ENCODE measurements at regions not wholly inside any gene's neighbourhood (a gene's known extent, or its start where the extent isn't known, plus 50 kb on each side); places are given as distances from the start of the nearest gene placed in this dataset.

DNA sequence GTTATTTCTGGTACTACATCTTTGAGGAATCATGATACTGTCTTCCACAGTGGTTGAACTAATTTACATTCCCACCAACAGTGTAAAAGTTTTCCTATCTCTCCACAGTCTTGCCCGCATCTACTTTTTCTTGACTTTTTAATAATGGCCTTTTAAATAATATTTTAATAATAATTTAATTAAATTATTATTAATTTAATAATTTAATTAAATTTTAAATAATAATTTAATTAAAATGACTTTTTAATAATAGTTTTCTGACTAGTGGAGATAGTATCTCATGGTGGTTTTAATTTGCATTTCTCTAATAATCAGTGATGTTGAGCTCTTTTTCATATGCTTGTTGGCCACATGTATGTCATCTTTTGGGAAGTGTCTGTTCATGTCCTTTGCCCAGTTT lies 1395.0 kb upstream of the ADGRL3 start:
- ChIA-PET POLR2A (no interaction called here), CTCF (no interaction called here)
- no peak overlapping the region for H3K4me3 ChIP-seq (ENCODE audit: low read depth, low read length)
- TF ChIP-seq CTCF (IDR thresholded peaks at IDR 0.05; ENCODE audit: insufficient read depth, low read length, missing control alignments) = no peak
- no peak for DNase-seq (ENCODE audit: low read depth, low spot score)

DNA sequence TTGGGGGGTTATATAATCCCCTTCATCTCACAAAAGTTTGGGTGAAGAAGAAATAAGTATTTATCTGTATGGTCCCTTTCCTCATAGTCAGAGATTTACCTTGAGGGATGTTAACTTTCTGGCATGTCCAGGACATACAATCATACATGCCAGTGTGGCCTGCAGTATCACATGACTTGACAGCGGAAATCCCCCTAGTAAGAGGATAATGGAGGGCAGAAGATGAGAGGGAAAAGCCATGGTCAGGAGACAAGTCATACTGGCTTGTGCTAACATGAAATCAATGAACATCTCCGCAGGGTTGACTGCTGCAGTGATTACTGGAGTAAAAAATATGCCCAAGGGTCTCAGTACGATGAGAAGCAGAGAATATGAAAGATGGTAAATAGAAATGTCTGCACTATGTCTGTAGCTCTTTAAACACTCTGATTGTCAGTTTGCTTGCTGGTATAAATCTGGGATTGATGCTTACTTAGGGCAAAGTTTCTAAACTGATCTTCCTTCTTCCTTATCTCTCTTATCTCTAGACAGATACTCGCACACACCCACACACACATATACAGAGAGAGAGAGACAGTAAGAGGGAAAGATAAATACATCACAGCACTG lies 1385.6 kb upstream of the ADGRL3 start:
- TF ChIP-seq CTCF (IDR thresholded peaks at IDR 0.05; ENCODE audit: insufficient read depth, low read length, missing control alignments) = no peak
- DNase-seq (ENCODE audit: low read depth, low spot score) = no peak
- ChIA-PET POLR2A (no interaction called here), CTCF (no interaction called here)
- no peak overlapping the region for H3K4me3 ChIP-seq (ENCODE audit: low read depth, low read length)

DNA sequence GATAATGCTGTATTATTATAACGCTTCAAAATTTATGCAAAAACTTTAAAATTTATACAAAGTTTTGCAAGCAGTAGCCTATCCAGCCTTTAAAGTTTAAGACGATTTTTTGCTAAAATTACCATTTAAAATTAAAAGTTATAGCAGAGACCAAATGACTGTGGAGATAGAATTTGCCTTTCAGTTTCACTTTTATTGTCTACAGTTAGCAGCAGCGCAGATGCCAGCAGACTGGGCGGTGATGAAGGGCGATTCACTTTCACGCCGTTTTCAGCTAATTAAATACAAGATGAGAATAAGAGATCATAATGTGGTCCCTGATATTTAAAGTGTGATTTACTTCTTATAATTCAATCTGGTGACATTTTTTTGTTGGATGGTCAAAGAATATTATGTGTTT lies 1381.5 kb upstream of the ADGRL3 start:
- CTCF ChIA-PET = no interaction called here
- H3K4me3 ChIP-seq (ENCODE audit: low read depth, low read length) = no peak overlapping the region

GRCh38 chr4:59823311-59823710 lies 1376.8 kb upstream of the ADGRL3 start:
- TF ChIP-seq CTCF (IDR thresholded peaks at IDR 0.05; ENCODE audit: insufficient read depth, low read length, missing control alignments) = no peak
- CTCF ChIA-PET = no interaction called here
- POLR2A ChIA-PET = no interaction called here
- no peak overlapping the region for H3K4me3 ChIP-seq (ENCODE audit: low read depth, low read length)
- DNase-seq (ENCODE audit: low read depth, low spot score) = no peak

More for the DNA sequence above, 1381.5 kb upstream of the ADGRL3 start:
- POLR2A ChIA-PET = no interaction called here
- TF ChIP-seq CTCF (IDR thresholded peaks at IDR 0.05; ENCODE audit: insufficient read depth, low read length, missing control alignments) = no peak
- no peak for DNase-seq (ENCODE audit: low read depth, low spot score)

DNA sequence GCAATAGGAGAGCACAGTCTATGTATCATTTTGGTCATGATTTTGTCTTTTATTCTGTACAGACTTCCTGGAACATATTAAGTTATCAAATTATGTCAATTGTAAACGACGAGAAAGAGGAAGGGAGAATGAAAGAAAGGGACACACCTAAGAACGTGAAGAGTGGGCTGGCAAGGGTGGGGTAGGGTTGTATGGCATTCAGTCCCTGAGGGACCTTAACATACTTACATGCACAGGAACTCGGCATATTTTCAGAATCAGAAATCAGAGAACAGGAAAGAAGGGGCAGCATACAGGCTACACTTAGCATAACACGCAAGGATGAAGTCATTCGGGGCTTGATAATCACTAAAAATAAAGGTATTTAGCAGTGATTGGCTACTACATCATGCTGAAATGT lies 1375.0 kb upstream of the ADGRL3 start:
- no peak for DNase-seq (ENCODE audit: low read depth, low spot score)
- POLR2A ChIA-PET = no interaction called here
- TF ChIP-seq CTCF (IDR thresholded peaks at IDR 0.05; ENCODE audit: insufficient read depth, low read length, missing control alignments) = no peak
- no peak overlapping the region for H3K4me3 ChIP-seq (ENCODE audit: low read depth, low read length)
- CTCF ChIA-PET = no interaction called here

DNA sequence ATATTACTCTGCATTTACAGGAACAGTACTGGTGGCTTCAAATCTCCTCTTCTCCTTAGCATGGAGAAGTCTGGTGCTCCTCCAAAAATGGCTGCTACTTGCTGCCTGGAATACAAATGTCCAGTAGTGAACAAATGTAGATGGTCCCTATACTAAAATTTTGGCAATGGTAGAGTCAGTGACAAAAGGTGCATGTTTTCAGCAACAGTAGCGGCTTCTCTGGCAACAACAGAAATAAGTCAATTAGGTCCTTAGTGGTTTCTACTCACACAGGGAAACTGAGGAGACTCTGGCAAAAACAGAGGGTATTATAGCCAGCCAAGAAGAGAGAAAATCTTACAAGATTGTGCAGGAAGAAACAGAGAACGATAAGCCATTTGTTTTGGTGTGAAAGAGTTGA lies 1368.4 kb upstream of the ADGRL3 start:
- POLR2A ChIA-PET = no interaction called here
- CTCF ChIA-PET = no interaction called here
- TF ChIP-seq CTCF (IDR thresholded peaks at IDR 0.05; ENCODE audit: insufficient read depth, low read length, missing control alignments) = no peak

More for the DNA sequence above, 1368.4 kb upstream of the ADGRL3 start:
- no peak overlapping the region for H3K4me3 ChIP-seq (ENCODE audit: low read depth, low read length)
- no peak for DNase-seq (ENCODE audit: low read depth, low spot score)
